SK-N-SH (cell line): ENCODE measurements at regions not wholly inside any gene's neighbourhood (a gene's known extent, or its start where the extent isn't known, plus 50 kb on each side); places are given as distances from the start of the nearest gene placed in this dataset.

Source experiments
- CTCF ChIA-PET: fragments of 300-600, 350-600 bp; formaldehyde crosslinking; extraction: SDS; loops from one replicate; lab custom pipeline; 2021; lab: Yijun Ruan, JAX
- POLR2A ChIA-PET: fragments of 350-600 bp; sonication (Branson Sonifier 250); formaldehyde crosslinking; extraction: SDS; loops from one replicate; lab custom pipeline; 2020; ENCODE audit warnings: antibody characterized with exemption, inconsistent platforms; lab: Yijun Ruan, JAX
- DNase-seq: peaks from one replicate; pipeline ENCODE4 v3.0.0; 2012
- H2AFZ ChIP-seq: fragments of 200-600 bp; sonication (generic); 2 replicates; pipeline ENCODE4 v1.8.1; 2016; ENCODE audit warnings: antibody characterized with exemption, mild to moderate bottlenecking, low read depth
- H3F3A ChIP-seq: fragments of 200-600 bp; sonication (generic); replicated peaks from 2 replicates; pipeline ENCODE3; 2016; ENCODE audit warnings: antibody characterized with exemption, mild to moderate bottlenecking; ENCODE audit not compliant: insufficient read depth
- H3K27ac ChIP-seq, 2 experiments: fragments of 200-500 bp in 1 of 2; fragments of 200-600 bp in 1 of 2; sonication (Bioruptor generic) in 1 of 2; sonication (generic), shearing (Covaris generic) in 1 of 2; 2 replicates each; pipeline versions ENCODE4 v1.5.1 to v1.6.1; 2014 to 2016; ENCODE audit warnings: low read depth in 2 of 2, inconsistent platforms in 1 of 2, low read length in 1 of 2, mild to moderate bottlenecking in 1 of 2, mixed read lengths in 1 of 2
- H3K27me3 ChIP-seq: fragments of 200-600 bp; sonication (generic), shearing (Covaris generic); 2 replicates; pipeline ENCODE4 v1.6.1; 2016; ENCODE audit warnings: mixed run types; ENCODE audit not compliant: insufficient read depth
- H3K36me3 ChIP-seq, 2 experiments: fragments of 200-500 bp in 1 of 2; fragments of 200-600 bp in 1 of 2; sonication (Bioruptor generic) in 1 of 2; sonication (generic) in 1 of 2; replicated peaks in 1 of 2; 2 replicates each; pipeline versions ENCODE3 to v1.5.1; 2014 to 2016; ENCODE audit warnings: low read length in 1 of 2, mild to moderate bottlenecking in 1 of 2; ENCODE audit not compliant: insufficient read depth in 2 of 2, control insufficient read depth in 1 of 2
- H3K4me1 ChIP-seq, 2 experiments: fragments of 200-500 bp in 1 of 2; fragments of 200-600 bp in 1 of 2; sonication (Bioruptor generic) in 1 of 2; sonication (generic), shearing (Covaris generic) in 1 of 2; 2 replicates each; pipeline versions ENCODE4 v1.5.1 to v1.6.1; 2014 to 2016; ENCODE audit warnings: low read depth in 1 of 2, low read length in 1 of 2, mixed run types in 1 of 2; ENCODE audit not compliant: insufficient read depth in 2 of 2, control insufficient read depth in 1 of 2
- H3K4me2 ChIP-seq: fragments of 200-600 bp; sonication (generic), shearing (Covaris generic); 2 replicates; pipeline ENCODE4 v1.6.1; 2017; ENCODE audit warnings: mixed run types
- H3K4me3 ChIP-seq, 2 experiments: fragments of 200-500 bp in 1 of 2; fragments of 200-600 bp in 1 of 2; sonication (Bioruptor generic) in 1 of 2; sonication (generic), shearing (Covaris generic) in 1 of 2; 2 replicates each; pipeline versions ENCODE4 v1.5.1 to v1.8.1; 2014 to 2016; ENCODE audit warnings: low read depth in 2 of 2, inconsistent platforms in 1 of 2, low read length in 1 of 2, mild to moderate bottlenecking in 1 of 2, mixed read lengths in 1 of 2, moderate library complexity in 1 of 2
- H3K79me2 ChIP-seq: fragments of 200-600 bp; sonication (generic); 2 replicates; pipeline ENCODE4 v1.8.1; 2017; ENCODE audit warnings: mild to moderate bottlenecking; ENCODE audit not compliant: insufficient read depth
- H3K9ac ChIP-seq: fragments of 200-600 bp; sonication (generic); 2 replicates; pipeline ENCODE4 v1.6.1; 2017; ENCODE audit warnings: mixed run types
- H3K9me2 ChIP-seq: fragments of 200-600 bp; sonication (generic); 2 replicates; pipeline ENCODE4 v1.6.1; 2017; ENCODE audit warnings: mixed run types
- H3K9me3 ChIP-seq: fragments of 200-600 bp; sonication (generic); 2 replicates; pipeline ENCODE4 v1.6.1; 2017; ENCODE audit warnings: mixed run types, mild to moderate bottlenecking, moderate library complexity
- H4K20me1 ChIP-seq: fragments of 200-600 bp; sonication (generic); 2 replicates; pipeline ENCODE4 v1.6.1; 2017; ENCODE audit warnings: mild to moderate bottlenecking, mixed run types; ENCODE audit not compliant: insufficient read depth
- CHD2 ChIP-seq: fragments of 150-350 bp; IDR thresholded peaks from 2 replicates; pipeline ENCODE4 v1.6.1; 2018; ENCODE audit warnings: low read length; ENCODE audit not compliant: partially characterized antibody
- EZH2phosphoT487 ChIP-seq: fragments of 200-600 bp; sonication (generic); IDR thresholded peaks from 2 replicates; pipeline ENCODE4 v1.6.1; 2017; ENCODE audit warnings: low read depth, mixed run types, mild to moderate bottlenecking, antibody characterized with exemption, moderate library complexity, borderline replicate concordance
- FOXJ3 ChIP-seq: sonication (generic); formaldehyde crosslinking; IDR thresholded peaks from 2 replicates; pipeline ENCODE4 v1.5.1; 2020; ENCODE audit warnings: mild to moderate bottlenecking, missing genetic modification reagents
- FOXM1 ChIP-seq: IDR thresholded peaks from 2 replicates; pipeline ENCODE4 v1.4.0; 2012; ENCODE audit warnings: low read depth, mild to moderate bottlenecking
- GABPA ChIP-seq: IDR thresholded peaks from 2 replicates; pipeline ENCODE4 v1.4.0; 2012; ENCODE audit warnings: low read depth, mild to moderate bottlenecking
- NFIC ChIP-seq: IDR thresholded peaks from 2 replicates; pipeline ENCODE4 v1.4.0; 2012; ENCODE audit warnings: borderline replicate concordance
- POLR2AphosphoS5 ChIP-seq: IDR thresholded peaks from 2 replicates; pipeline ENCODE4 v1.6.1; 2012; ENCODE audit warnings: low read depth, low read length
- RAD21 ChIP-seq: IDR thresholded peaks from 2 replicates; pipeline ENCODE4 v1.6.1; 2012; ENCODE audit warnings: mild to moderate bottlenecking, low read length
- RCOR1 ChIP-seq: fragments of 150-350 bp; IDR thresholded peaks from 2 replicates; pipeline ENCODE4 v1.6.1; 2017; ENCODE audit warnings: antibody characterized with exemption, low read length
- RFX5 ChIP-seq: IDR thresholded peaks from 2 replicates; pipeline ENCODE4 v1.6.1; 2012; ENCODE audit warnings: mild to moderate bottlenecking, improper control_type of control experiment, low read length
- RXRA ChIP-seq: IDR thresholded peaks from 2 replicates; pipeline ENCODE4 v1.4.0; 2012; ENCODE audit warnings: low read depth, mild to moderate bottlenecking, borderline replicate concordance
- SMC3 ChIP-seq: IDR thresholded peaks from 2 replicates; pipeline ENCODE4 v1.6.1; 2012; ENCODE audit warnings: low read depth, low read length, improper control_type of control experiment
- TEAD4 ChIP-seq: IDR thresholded peaks from 2 replicates; pipeline ENCODE4 v1.4.0; 2012; ENCODE audit warnings: mild to moderate bottlenecking, borderline replicate concordance; ENCODE audit not compliant: insufficient read depth
- YY1 ChIP-seq: IDR thresholded peaks from 2 replicates; pipeline ENCODE4 v1.4.0; 2012; ENCODE audit warnings: low read depth, mild to moderate bottlenecking
- WGBS: methylation state at CpG from one replicate; pipeline ENCODE4 v1.1.6; 2017; ENCODE audit warnings: low lambda C conversion rate; 5-methylcytosine and 5-hydroxymethylcytosine counted together
- TF ChIP-seq, protein P1 (sequence below): fragments of 150-350 bp; IDR thresholded peaks from 2 replicates; pipeline ENCODE4 v1.6.1; 2017; ENCODE audit warnings: antibody characterized with exemption, low read length, low read depth, borderline replicate concordance
- TF ChIP-seq, protein P2 (sequence below): IDR thresholded peaks from 2 replicates; pipeline ENCODE4 v1.4.0; 2012; ENCODE audit warnings: low read depth
- TF ChIP-seq, protein P3 (sequence below): IDR thresholded peaks from 2 replicates; pipeline ENCODE4; 2012

DNA sequence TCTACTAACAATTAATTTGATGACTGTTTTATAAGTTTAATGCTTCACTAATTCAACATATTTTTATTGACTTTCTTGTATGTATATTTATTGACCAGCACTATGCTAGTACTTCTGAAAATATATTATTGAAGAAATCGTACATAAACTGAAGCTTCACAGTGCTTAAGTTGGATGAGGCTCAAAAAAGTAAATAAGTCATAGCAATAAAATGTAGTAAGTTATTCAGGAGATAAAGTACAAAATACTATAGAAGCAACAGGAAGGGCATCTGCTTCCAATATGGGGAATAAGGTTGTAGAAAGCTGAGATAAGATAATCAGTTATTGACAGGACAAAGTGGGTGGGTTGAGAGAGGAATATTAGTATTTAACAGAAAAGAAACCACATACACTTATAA, 944.9 kb upstream of the MIR17HG start (continued):
- TF ChIP-seq EZH2phosphoT487 (no peak), SMC3 (no peak)

DNA sequence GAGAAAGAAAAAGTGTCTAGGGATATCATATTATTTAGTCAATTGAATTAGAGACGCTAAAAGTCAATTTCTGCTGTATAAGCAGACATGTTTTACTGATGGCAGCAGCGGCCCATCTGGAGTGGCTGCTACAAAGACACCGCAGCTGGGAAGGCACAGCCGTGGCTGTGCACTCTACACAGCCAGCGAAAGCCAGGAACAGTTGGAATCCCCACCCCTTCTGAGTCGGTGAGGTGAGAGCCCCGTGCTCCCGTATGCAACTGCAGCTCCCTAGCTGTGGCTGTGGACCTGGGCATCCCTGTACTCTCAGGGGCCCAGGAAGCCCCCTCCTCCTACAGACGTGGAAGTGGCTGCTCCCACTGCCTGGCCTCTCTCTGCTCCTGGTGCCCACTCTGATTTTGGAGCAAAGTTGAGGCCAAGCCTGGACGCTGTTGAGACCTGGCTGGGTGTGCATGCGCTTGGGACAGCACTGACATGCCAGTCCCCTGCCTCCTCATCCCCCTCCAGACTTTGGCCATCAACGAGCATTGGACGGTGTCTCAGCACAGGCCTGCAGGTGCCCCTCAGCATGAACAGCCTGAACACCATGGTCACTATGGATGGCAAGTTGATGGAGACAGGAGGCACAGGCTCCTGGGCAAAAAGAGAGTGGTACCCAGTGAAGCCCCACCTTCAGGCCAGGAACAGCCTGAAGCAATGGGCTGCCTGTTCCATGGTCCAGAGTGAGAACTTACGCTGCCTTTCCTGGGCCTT, 944.0 kb upstream of the MIR17HG start:
- Histone ChIP-seq H3K4me2 (no peak overlapping the region), H3K9me2 (no peaks in the 10 kb centered on the region), H4K20me1 (no peaks in the 10 kb centered on the region), H3K36me3 (no peaks in the 10 kb centered on the region), H3K4me1 (no peaks in the 10 kb centered on the region; a peak in 2 of 4 replicates), H3F3A (no peaks in the 10 kb centered on the region), H3K9ac (no peak overlapping the region), H2AFZ (no peak overlapping the region), H3K27me3 (no peaks in the 10 kb centered on the region), H3K79me2 (no peaks in the 10 kb centered on the region), H3K9me3 (no peaks in the 10 kb centered on the region), H3K4me3 (no peak overlapping the region), H3K27ac (no peak overlapping the region)
- TF ChIP-seq YY1, result no peak
- no peak for TF ChIP-seq RAD21
- TF ChIP-seq, protein P1, sequence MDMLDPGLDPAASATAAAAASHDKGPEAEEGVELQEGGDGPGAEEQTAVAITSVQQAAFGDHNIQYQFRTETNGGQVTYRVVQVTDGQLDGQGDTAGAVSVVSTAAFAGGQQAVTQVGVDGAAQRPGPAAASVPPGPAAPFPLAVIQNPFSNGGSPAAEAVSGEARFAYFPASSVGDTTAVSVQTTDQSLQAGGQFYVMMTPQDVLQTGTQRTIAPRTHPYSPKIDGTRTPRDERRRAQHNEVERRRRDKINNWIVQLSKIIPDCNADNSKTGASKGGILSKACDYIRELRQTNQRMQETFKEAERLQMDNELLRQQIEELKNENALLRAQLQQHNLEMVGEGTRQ, result no peak
- no peak for TF ChIP-seq GABPA
- no peak for TF ChIP-seq TEAD4
- no peak for TF ChIP-seq FOXJ3 (CRISPR knock-in tag)
- no peak for TF ChIP-seq RXRA
- TF ChIP-seq FOXM1, result no peak
- no peak for TF ChIP-seq RFX5
- no peak for TF ChIP-seq SMC3
- no peak for DNase-seq
- 80% methylated on average over 8 of the region's 14 CpGs for WGBS
- POLR2A ChIA-PET, result no interaction called here
- CTCF ChIA-PET, result no interaction called here

DNA sequence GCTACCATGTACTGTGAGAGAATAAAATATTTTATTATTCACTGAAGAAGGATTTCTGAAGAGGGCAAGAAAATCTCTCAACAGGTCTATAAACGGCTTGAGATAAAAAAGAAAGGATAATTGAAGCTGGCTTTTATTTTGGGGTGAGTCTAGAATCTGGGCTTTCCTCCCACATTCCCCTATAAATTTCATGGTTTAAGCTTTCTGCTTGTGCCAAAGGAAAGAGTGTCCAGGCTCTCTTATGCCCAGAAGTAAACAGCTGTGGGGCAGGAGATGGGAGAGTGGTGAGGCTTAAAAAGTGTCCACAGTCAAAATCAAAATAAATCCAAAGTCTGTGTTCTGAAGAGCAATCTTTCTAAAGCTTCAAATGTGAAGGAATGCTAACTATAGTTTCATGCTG, 942.2 kb upstream of the MIR17HG start:
- Histone ChIP-seq H4K20me1 (no peaks in the 10 kb centered on the region), H3K4me1 (no peaks in the 10 kb centered on the region; a peak in 2 of 4 replicates), H3F3A (no peaks in the 10 kb centered on the region), H3K9ac (no peak overlapping the region), H2AFZ (no peak overlapping the region), H3K27ac (no peak overlapping the region), H3K9me2 (no peaks in the 10 kb centered on the region), H3K9me3 (no peaks in the 10 kb centered on the region), H3K4me2 (no peak overlapping the region), H3K36me3 (no peaks in the 10 kb centered on the region), H3K27me3 (no peaks in the 10 kb centered on the region), H3K4me3 (no peak overlapping the region), H3K79me2 (no peaks in the 10 kb centered on the region)
- DNase-seq, result no peak
- WGBS, result 75% methylated on average over 1 of the region's 1 CpG
- TF ChIP-seq, protein P2, sequence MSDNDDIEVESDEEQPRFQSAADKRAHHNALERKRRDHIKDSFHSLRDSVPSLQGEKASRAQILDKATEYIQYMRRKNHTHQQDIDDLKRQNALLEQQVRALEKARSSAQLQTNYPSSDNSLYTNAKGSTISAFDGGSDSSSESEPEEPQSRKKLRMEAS, result no peak
- TF ChIP-seq NFIC (no peak), FOXJ3 (CRISPR knock-in tag) (no peak), RFX5 (no peak), CHD2 (no peak), POLR2AphosphoS5 (no peak), RCOR1 (no peak), GABPA (no peak)
- TF ChIP-seq, protein P3, sequence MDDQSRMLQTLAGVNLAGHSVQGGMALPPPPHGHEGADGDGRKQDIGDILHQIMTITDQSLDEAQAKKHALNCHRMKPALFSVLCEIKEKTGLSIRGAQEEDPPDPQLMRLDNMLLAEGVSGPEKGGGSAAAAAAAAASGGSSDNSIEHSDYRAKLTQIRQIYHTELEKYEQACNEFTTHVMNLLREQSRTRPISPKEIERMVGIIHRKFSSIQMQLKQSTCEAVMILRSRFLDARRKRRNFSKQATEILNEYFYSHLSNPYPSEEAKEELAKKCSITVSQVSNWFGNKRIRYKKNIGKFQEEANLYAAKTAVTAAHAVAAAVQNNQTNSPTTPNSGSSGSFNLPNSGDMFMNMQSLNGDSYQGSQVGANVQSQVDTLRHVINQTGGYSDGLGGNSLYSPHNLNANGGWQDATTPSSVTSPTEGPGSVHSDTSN, result no peak
- POLR2A ChIA-PET, result no interaction called here
- CTCF ChIA-PET, result no interaction called here
